ENCODE measurements at regions not wholly inside any gene's neighbourhood (a gene's known extent, or its start where the extent isn't known, plus 50 kb on each side); places are given as distances from the start of the nearest gene placed in this dataset.

GRCh38 chr1:14522926-14523241, 75.6 kb upstream of the KAZN start:
- no peak overlapping the region for H3K27ac ChIP-seq (ENCODE audit: low read depth in 1 of 2, low read length in 2 of 2)
- TF ChIP-seq CTCF (IDR thresholded peaks at IDR 0.05): no peak
- H4K20me1 ChIP-seq (ENCODE audit: insufficient read depth, low read length): no peaks in the 10 kb centered on the region
- H3K9me3 Mint-ChIP-seq: peaks cover 0 to under 1% (median 0%) of the 10 kb centered on the region in 7 donors
- H3K9me3 ChIP-seq (replicated peaks in 1 of 2; ENCODE audit: control insufficient read depth in 1 of 2, insufficient read depth in 1 of 2, low read length in 2 of 2): no peaks in the 10 kb centered on the region
- no peaks in the 10 kb centered on the region for H3K4me1 ChIP-seq (ENCODE audit: control insufficient read depth in 1 of 2, insufficient read depth in 2 of 2, low read length in 2 of 2)
- H3K27me3 Mint-ChIP-seq (ENCODE audit: low read depth in 3 of 3): peaks cover 5 to 14% (median 10%) of the 10 kb centered on the region in 3 donors
- no peak overlapping the region for H3K27ac Mint-ChIP-seq
- H3K36me3 ChIP-seq (replicated peaks in 1 of 2; ENCODE audit: control insufficient read depth in 1 of 2, insufficient read depth in 2 of 2, low read length in 2 of 2): no peaks in the 10 kb centered on the region
- no peak overlapping the region for H2AFZ ChIP-seq (ENCODE audit: insufficient read depth, low read depth, low read length, poor library complexity, severe bottlenecking)
- no peak overlapping the region for H3K9ac ChIP-seq (ENCODE audit: insufficient read depth, low read length, poor library complexity, severe bottlenecking)
- no peaks in the 10 kb centered on the region for H3K36me3 Mint-ChIP-seq
- no peak overlapping the region for H3K4me3 Mint-ChIP-seq
- no peak overlapping the region for H3K4me2 ChIP-seq (replicated peaks; ENCODE audit: extremely low read depth, low read length, poor library complexity, severe bottlenecking)
- H3K4me3 ChIP-seq (replicated peaks in 1 of 3; ENCODE audit: low read depth in 2 of 3, low read length in 3 of 3): no peak overlapping the region
- WGBS (ENCODE audit: insufficient coverage): 73% methylated on average over 3 of the region's 4 CpGs
- intact Hi-C loops (cut with micrococcal nuclease): no loop called here
- DNase-seq: no peak
- H3K27me3 ChIP-seq (ENCODE audit: control insufficient read depth in 2 of 2, insufficient read depth in 2 of 2, low read length in 2 of 2): no peaks in the 10 kb centered on the region
- no peaks in the 10 kb centered on the region for H3K79me2 ChIP-seq (ENCODE audit: insufficient read depth, low read length)
- no peaks in the 10 kb centered on the region for H3K4me1 Mint-ChIP-seq

DNA sequence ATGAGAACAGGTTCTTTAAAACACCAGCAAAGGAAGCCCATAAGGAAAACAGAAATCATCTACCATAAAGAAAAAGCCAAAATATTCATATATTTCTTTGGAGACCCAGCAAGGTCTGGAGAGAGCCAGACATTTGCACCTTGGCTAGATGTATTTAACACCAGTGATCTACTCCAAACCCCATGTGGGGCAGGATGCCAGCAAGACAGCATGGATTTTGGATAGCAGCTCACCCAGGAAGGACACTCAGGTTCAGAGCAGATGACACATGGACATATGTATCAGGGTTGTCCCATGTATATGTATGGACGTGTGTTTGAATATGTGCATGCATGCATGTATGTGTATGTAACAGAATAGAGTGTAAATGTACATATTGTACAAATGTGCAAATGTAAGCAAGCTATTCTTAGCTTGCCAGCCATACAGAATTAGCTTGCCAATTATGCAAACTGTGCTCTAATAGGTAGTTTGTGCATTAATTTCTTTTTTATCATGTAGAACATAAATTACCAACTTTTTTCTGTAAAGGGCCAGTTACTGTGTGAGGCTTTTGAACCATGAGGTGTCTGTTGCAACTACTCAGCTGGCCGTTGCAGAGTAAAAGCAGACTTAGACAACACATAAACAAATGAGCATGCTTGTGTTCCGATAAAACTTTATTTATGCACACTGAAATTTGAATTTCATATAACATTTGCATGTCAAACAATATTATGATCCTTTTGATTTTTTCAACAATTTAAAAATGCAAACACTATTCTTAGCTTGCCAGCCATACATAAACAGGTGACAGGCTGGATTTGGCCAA, 73.5 kb upstream of the KAZN start:
- 88% methylated on average over 2 of the region's 3 CpGs for WGBS (ENCODE audit: insufficient coverage)
- Histone ChIP-seq H3K9me3 (replicated peaks in 1 of 2; ENCODE audit: control insufficient read depth in 1 of 2, insufficient read depth in 1 of 2, low read length in 2 of 2) (no peaks in the 10 kb centered on the region), H3K27ac (ENCODE audit: low read depth in 1 of 2, low read length in 2 of 2) (no peak overlapping the region), H3K79me2 (ENCODE audit: insufficient read depth, low read length) (no peaks in the 10 kb centered on the region), H3K4me1 (ENCODE audit: control insufficient read depth in 1 of 2, insufficient read depth in 2 of 2, low read length in 2 of 2) (no peaks in the 10 kb centered on the region), H3K4me2 (replicated peaks; ENCODE audit: extremely low read depth, low read length, poor library complexity, severe bottlenecking) (no peak overlapping the region), H3K9ac (ENCODE audit: insufficient read depth, low read length, poor library complexity, severe bottlenecking) (no peak overlapping the region), H3K4me3 (replicated peaks in 1 of 3; ENCODE audit: low read depth in 2 of 3, low read length in 3 of 3) (no peak overlapping the region), H4K20me1 (ENCODE audit: insufficient read depth, low read length) (no peaks in the 10 kb centered on the region), H3K36me3 (replicated peaks in 1 of 2; ENCODE audit: control insufficient read depth in 1 of 2, insufficient read depth in 2 of 2, low read length in 2 of 2) (no peaks in the 10 kb centered on the region), H3K27me3 (ENCODE audit: control insufficient read depth in 2 of 2, insufficient read depth in 2 of 2, low read length in 2 of 2) (no peaks in the 10 kb centered on the region), H2AFZ (ENCODE audit: insufficient read depth, low read depth, low read length, poor library complexity, severe bottlenecking) (no peak overlapping the region)
- H3K4me1 Mint-ChIP-seq: no peaks in the 10 kb centered on the region
- H3K27me3 Mint-ChIP-seq (ENCODE audit: low read depth in 3 of 3): peaks cover 3 to 8% (median 7%) of the 10 kb centered on the region in 3 donors
- no peak for TF ChIP-seq CTCF (IDR thresholded peaks at IDR 0.05)
- no peaks in the 10 kb centered on the region for H3K36me3 Mint-ChIP-seq
- H3K27ac Mint-ChIP-seq: no peak overlapping the region
- no peak overlapping the region for H3K4me3 Mint-ChIP-seq
- peaks cover 0 to 1% (median 0%) of the 10 kb centered on the region in 7 donors for H3K9me3 Mint-ChIP-seq
- no peak for DNase-seq
- intact Hi-C loops (cut with micrococcal nuclease): no loop called here
